ENCODE measurements at regions not wholly inside any gene's neighbourhood (a gene's known extent, or its start where the extent isn't known, plus 50 kb on each side); places are given as distances from the start of the nearest gene placed in this dataset.

- Histone ChIP-seq H3K9me3 (ENCODE audit: control insufficient read depth, low read length) (no peaks in the 10 kb centered on the region), H3K4me2 (ENCODE audit: low read length) (no peak overlapping the region)
Observed at GRCh38 chr6:25042984-25043725, 107.4 kb upstream of the RIPOR2 start.

GRCh38 chr6:25043892-25044291 lies 108.1 kb upstream of the RIPOR2 start:
- H3K4me2 ChIP-seq (ENCODE audit: low read length): no peak overlapping the region
- no peak overlapping the region for H3K4me3 ChIP-seq (ENCODE audit: low read depth, low read length)
- H3K27ac ChIP-seq: no peak overlapping the region
- no peaks in the 10 kb centered on the region for H3K4me1 ChIP-seq
- H3K79me2 ChIP-seq: no peaks in the 10 kb centered on the region
- H3K9me3 ChIP-seq (ENCODE audit: control insufficient read depth, low read length): no peaks in the 10 kb centered on the region
- no peaks in the 10 kb centered on the region for H3K36me3 ChIP-seq (ENCODE audit: control insufficient read depth, insufficient read depth, low read length)
- no peak for TF ChIP-seq CTCF (IDR thresholded peaks at IDR 0.05)
- no peaks in the 10 kb centered on the region for H3K27me3 ChIP-seq (ENCODE audit: control insufficient read depth, insufficient read depth, low read length)
- no peak overlapping the region for H3K9ac ChIP-seq
- H2AFZ ChIP-seq: no peak overlapping the region

More at GRCh38 chr6:25042984-25043725, 107.4 kb upstream of the RIPOR2 start:
- no peak overlapping the region for H3K9ac ChIP-seq
- H3K27me3 ChIP-seq (ENCODE audit: control insufficient read depth, insufficient read depth, low read length): no peaks in the 10 kb centered on the region
- no peaks in the 10 kb centered on the region for H3K4me1 ChIP-seq
- no peak overlapping the region for H3K4me3 ChIP-seq (ENCODE audit: low read depth, low read length)
- no peaks in the 10 kb centered on the region for H3K36me3 ChIP-seq (ENCODE audit: control insufficient read depth, insufficient read depth, low read length)
- no peak overlapping the region for H3K27ac ChIP-seq
- no peaks in the 10 kb centered on the region for H3K79me2 ChIP-seq
- no peak overlapping the region for H2AFZ ChIP-seq
- no peak for TF ChIP-seq CTCF (IDR thresholded peaks at IDR 0.05)

- no peaks in the 10 kb centered on the region for H3K36me3 ChIP-seq (ENCODE audit: control insufficient read depth, insufficient read depth, low read length)
- no peaks in the 10 kb centered on the region for H3K9me3 ChIP-seq (ENCODE audit: control insufficient read depth, low read length)
- no peak overlapping the region for H3K4me2 ChIP-seq (ENCODE audit: low read length)
- no peak for TF ChIP-seq CTCF (IDR thresholded peaks at IDR 0.05)
- H3K27ac ChIP-seq: no peak overlapping the region
- H3K79me2 ChIP-seq: no peaks in the 10 kb centered on the region
- H2AFZ ChIP-seq: no peak overlapping the region
- no peak overlapping the region for H3K9ac ChIP-seq
- H3K27me3 ChIP-seq (ENCODE audit: control insufficient read depth, insufficient read depth, low read length): no peaks in the 10 kb centered on the region
- no peak overlapping the region for H3K4me3 ChIP-seq (ENCODE audit: low read depth, low read length)
- no peaks in the 10 kb centered on the region for H3K4me1 ChIP-seq
Observed at GRCh38 chr6:25046942-25047341, 111.2 kb upstream of the RIPOR2 start.

- H3K4me1 ChIP-seq: no peaks in the 10 kb centered on the region
- no peak overlapping the region for H3K4me2 ChIP-seq (ENCODE audit: low read length)
- H3K27me3 ChIP-seq (ENCODE audit: control insufficient read depth, insufficient read depth, low read length): no peaks in the 10 kb centered on the region
- H3K9me3 ChIP-seq (ENCODE audit: control insufficient read depth, low read length): no peaks in the 10 kb centered on the region
- H3K36me3 ChIP-seq (ENCODE audit: control insufficient read depth, insufficient read depth, low read length): no peaks in the 10 kb centered on the region
- TF ChIP-seq CTCF (IDR thresholded peaks at IDR 0.05): no peak
- no peak overlapping the region for H3K27ac ChIP-seq
- no peaks in the 10 kb centered on the region for H3K79me2 ChIP-seq
- H2AFZ ChIP-seq: no peak overlapping the region
- no peak overlapping the region for H3K9ac ChIP-seq
- no peak overlapping the region for H3K4me3 ChIP-seq (ENCODE audit: low read depth, low read length)
Observed at GRCh38 chr6:25050356-25050755, 114.6 kb upstream of the RIPOR2 start.

- H3K9ac ChIP-seq: no peak overlapping the region
- H3K79me2 ChIP-seq: no peaks in the 10 kb centered on the region
- no peak overlapping the region for H3K27ac ChIP-seq
- H3K4me2 ChIP-seq (ENCODE audit: low read length): no peak overlapping the region
- no peaks in the 10 kb centered on the region for H3K9me3 ChIP-seq (ENCODE audit: control insufficient read depth, low read length)
- no peak overlapping the region for H3K4me3 ChIP-seq (ENCODE audit: low read depth, low read length)
- H3K27me3 ChIP-seq (ENCODE audit: control insufficient read depth, insufficient read depth, low read length): no peaks in the 10 kb centered on the region
- no peaks in the 10 kb centered on the region for H3K4me1 ChIP-seq
- no peak for TF ChIP-seq CTCF (IDR thresholded peaks at IDR 0.05)
- H2AFZ ChIP-seq: no peak overlapping the region
- H3K36me3 ChIP-seq (ENCODE audit: control insufficient read depth, insufficient read depth, low read length): no peaks in the 10 kb centered on the region
Observed at GRCh38 chr6:25051083-25051482, 115.3 kb upstream of the RIPOR2 start.
